Endothelial cell of umbilical vein (primary cell): ENCODE measurements at regions not wholly inside any gene's neighbourhood (a gene's known extent, or its start where the extent isn't known, plus 50 kb on each side); places are given as distances from the start of the nearest gene placed in this dataset.
"Not testable (repeated sequence)": the region's sequence is repeated elsewhere in the genome, so short reads cannot be mapped to it uniquely, and the experiment has no call there.

Experiments
- BruUV-seq: library from RNA; stranded (reverse); fragments of 400-500 nt; replicated peaks from 2 replicates; lab custom pipeline; 2021; lab: Mats Ljungman, UMichigan
- CTCF ChIA-PET: fragments of 300-600, 350-600 bp; sonication (Branson Sonifier 250); formaldehyde crosslinking; loops from one replicate; lab custom pipeline; 2021; ENCODE audit warnings: antibody characterized with exemption, inconsistent platforms; lab: Charles Lee
- POLR2A ChIA-PET: fragments of 300-600, 350-600 bp; sonication (Branson Sonifier 250); formaldehyde crosslinking; loops from one replicate; lab custom pipeline; 2021; ENCODE audit warnings: antibody characterized with exemption, inconsistent platforms; lab: Charles Lee
- DNase-seq: peaks from one replicate; pipeline ENCODE4 v3.0.0-alpha.2; 2011; ENCODE audit warnings: low read depth, low spot score
- FAIRE-seq: peaks from 2 replicates; lab custom pipeline; 2011; peaks lifted over from hg19 to GRCh38; lab: Jason Lieb, UNC
- H2AFZ ChIP-seq: 2 replicates; pipeline ENCODE4 v1.6.0; 2012; ENCODE audit warnings: low read depth, low read length, control low read depth, inconsistent platforms
- H3K27ac ChIP-seq: 2 replicates; pipeline ENCODE4 v1.5.1; 2011; ENCODE audit warnings: low read depth, mild to moderate bottlenecking, control low read depth, low read length, moderate library complexity; ENCODE audit not compliant: insufficient read depth
- H3K27me3 ChIP-seq, 2 experiments: 2 replicates each; pipeline versions ENCODE4 v1.6.0 to v1.6.1; 2011; ENCODE audit warnings: low read length in 2 of 2, mixed read lengths in 1 of 2; ENCODE audit not compliant: control insufficient read depth in 2 of 2, insufficient read depth in 2 of 2
- H3K36me3 ChIP-seq, 2 experiments: 2 replicates in 1 of 2; 3 replicates in 1 of 2; pipeline ENCODE4 v1.5.1; 2011; ENCODE audit warnings: low read length in 2 of 2, mild to moderate bottlenecking in 1 of 2, moderate library complexity in 1 of 2; ENCODE audit not compliant: control insufficient read depth in 2 of 2, insufficient read depth in 2 of 2; ENCODE audit errors: extremely low read depth in 1 of 2
- H3K4me1 ChIP-seq: 3 replicates; pipeline ENCODE4 v1.5.1; 2011; ENCODE audit warnings: mild to moderate bottlenecking, low read length; ENCODE audit not compliant: control insufficient read depth, insufficient read depth; ENCODE audit errors: extremely low read depth
- H3K4me2 ChIP-seq: 2 replicates; pipeline ENCODE4 v1.6.1; 2011; ENCODE audit warnings: low read length, control low read depth, mixed read lengths; ENCODE audit not compliant: insufficient read depth
- H3K4me3 ChIP-seq, 3 experiments: fragments of 200-600 bp in 1 of 3; sonication (generic), shearing (Covaris generic) in 1 of 3; replicated peaks in 1 of 3; 2 replicates each; pipeline ENCODE4 v1.5.1; 2011 to 2016; ENCODE audit warnings: control low read depth in 3 of 3, low read length in 3 of 3, mild to moderate bottlenecking in 2 of 3, inconsistent platforms in 1 of 3, low read depth in 1 of 3, moderate library complexity in 1 of 3; ENCODE audit not compliant: insufficient read depth in 1 of 3
- H3K79me2 ChIP-seq: 2 replicates; pipeline ENCODE4 v1.6.0; 2012; ENCODE audit warnings: low read length, inconsistent platforms; ENCODE audit not compliant: control insufficient read depth, insufficient read depth
- H3K9ac ChIP-seq: replicated peaks from 2 replicates; pipeline ENCODE3; 2011; ENCODE audit warnings: low read length, control low read depth; ENCODE audit not compliant: insufficient read depth; ENCODE audit errors: extremely low read depth
- H3K9me1 ChIP-seq: replicated peaks from 3 replicates; pipeline ENCODE4 v1.6.0; 2011; ENCODE audit warnings: mild to moderate bottlenecking, low read length; ENCODE audit not compliant: control insufficient read depth, insufficient read depth; ENCODE audit errors: extremely low read depth
- H3K9me3 ChIP-seq: replicated peaks from 2 replicates; pipeline ENCODE4 v1.5.1; 2012; ENCODE audit warnings: low read length, inconsistent platforms; ENCODE audit not compliant: control insufficient read depth, insufficient read depth
- H4K20me1 ChIP-seq: replicated peaks from 2 replicates; pipeline ENCODE3; 2011; ENCODE audit warnings: mild to moderate bottlenecking, low read length; ENCODE audit not compliant: control insufficient read depth, insufficient read depth; ENCODE audit errors: extremely low read depth
- CTCF ChIP-seq, 2 donors: IDR thresholded peaks; 1 replicate in 1 of 2; 2 replicates in 1 of 2; pipeline ENCODE4 v1.5.1; 2011; ENCODE audit warnings: low read length in 2 of 2, mild to moderate bottlenecking in 2 of 2, moderate library complexity in 2 of 2, control low read depth in 1 of 2, inconsistent platforms in 1 of 2, low read depth in 1 of 2; ENCODE audit not compliant: insufficient read depth in 1 of 2; ENCODE audit errors: extremely low read depth in 1 of 2
- EZH2 ChIP-seq: IDR thresholded peaks from 2 replicates; pipeline ENCODE4 v1.6.1; 2012; ENCODE audit warnings: borderline replicate concordance, low read depth, mild to moderate bottlenecking, moderate library complexity, low read length, inconsistent platforms; ENCODE audit not compliant: severe bottlenecking
- FOS ChIP-seq: IDR thresholded peaks from 2 replicates; pipeline ENCODE4 v1.6.1; 2011; ENCODE audit warnings: mild to moderate bottlenecking, low read length, moderate library complexity, borderline replicate concordance; ENCODE audit not compliant: insufficient read depth
- GATA2 ChIP-seq: IDR thresholded peaks from 2 replicates; pipeline ENCODE4 v1.7.0; 2011; ENCODE audit warnings: low read depth, mild to moderate bottlenecking, moderate library complexity, mixed read lengths, low read length; ENCODE audit not compliant: insufficient read length, insufficient read depth
- JUN ChIP-seq: IDR thresholded peaks from 2 replicates; pipeline ENCODE4 v1.6.1; 2011; ENCODE audit warnings: borderline replicate concordance, low read depth; ENCODE audit not compliant: insufficient read length, insufficient read depth
- MAX ChIP-seq: IDR thresholded peaks from 2 replicates; pipeline ENCODE4 v1.6.1; 2011; ENCODE audit not compliant: insufficient read depth, insufficient read length
- MYC ChIP-seq: IDR thresholded peaks from one replicate; pipeline ENCODE4 v1.6.1; 2011; ENCODE audit warnings: mild to moderate bottlenecking, low read depth, low read length
- POLR2A ChIP-seq: IDR thresholded peaks from 2 replicates; pipeline ENCODE4 v1.6.1; 2012; ENCODE audit warnings: low read depth, mild to moderate bottlenecking, control low read depth, low read length
- POLR2AphosphoS5 ChIP-seq: IDR thresholded peaks from 2 replicates; pipeline ENCODE4 v1.6.1; 2012; ENCODE audit warnings: low read depth, mild to moderate bottlenecking, control low read depth, low read length, moderate library complexity; ENCODE audit not compliant: insufficient read depth
- dilution Hi-C: fragments of 300-500 bp; cut with MboI; formaldehyde crosslinking; loops from one replicate; pipeline ENCODE4 v1.15.0; 2019; ENCODE audit warnings: low sequenced_read_pairs; ENCODE audit not compliant: extremely low pct_ligation_motif_present
- intact Hi-C: fragments of 100-400 bp; cut with micrococcal nuclease; formaldehyde crosslinking; loops from one replicate; pipeline ENCODE4 v1.10.0; 2022

- dilution Hi-C loops, CTCF ChIA-PET, H3K4me3 ChIP-seq: not testable (repeated sequence)
Observed at GRCh38 chr15:34495707-34496106, 58.1 kb upstream of the GOLGA8A start.

GRCh38 chr15:34494084-34494399 lies 56.4 kb upstream of the GOLGA8A start:
- ChIA-PET CTCF (no interaction called here), POLR2A (no interaction called here)
- Histone ChIP-seq H3K4me2 (no peak overlapping the region), H2AFZ (no peak overlapping the region), H4K20me1 (no peaks in the 10 kb centered on the region), H3K9me1 (no peaks in the 10 kb centered on the region), H3K9ac (no peak overlapping the region), H3K36me3 (no peaks in the 10 kb centered on the region), H3K27me3 (peaks cover 63 to 89% of the 10 kb centered on the region in 2 experiments), H3K79me2 (no peaks in the 10 kb centered on the region), H3K27ac (no peak overlapping the region), H3K9me3 (no peaks in the 10 kb centered on the region), H3K4me3 (no peak overlapping the region), H3K4me1 (no peaks in the 10 kb centered on the region)
- no peak for DNase-seq
- FAIRE-seq = no peak
- dilution Hi-C loops = no loop called here
- no TSS peak for BruUV-seq
- intact Hi-C loops = no loop called here
- TF ChIP-seq POLR2A (no peak), POLR2AphosphoS5 (no peak), MAX (no peak), JUN (no peak), MYC (no peak), GATA2 (no peak), CTCF (IDR thresholded peaks at IDR 0.05; ENCODE audit: extremely low read depth in 1 of 2, insufficient read depth in 1 of 2, low read depth in 1 of 2, low read length in 2 of 2) (no peak), EZH2 (no peak), FOS (no peak)

More at GRCh38 chr15:34495707-34496106, 58.1 kb upstream of the GOLGA8A start:
- DNase-seq, FAIRE-seq, H3K36me3 ChIP-seq, H3K79me2 ChIP-seq, H4K20me1 ChIP-seq, H3K4me1 ChIP-seq, BruUV-seq, POLR2A ChIA-PET, H3K9me1 ChIP-seq, H3K9ac ChIP-seq, intact Hi-C loops, H2AFZ ChIP-seq, H3K27ac ChIP-seq, H3K9me3 ChIP-seq: not testable (repeated sequence)
- Histone ChIP-seq H3K4me2 (peak overlapping the region; percentile 17), H3K27me3 (peaks cover 65 to 95% of the 10 kb centered on the region in 2 experiments)
